GM12878 (cell line): ENCODE measurements at regions not wholly inside any gene's neighbourhood (a gene's known extent, or its start where the extent isn't known, plus 50 kb on each side); places are given as distances from the start of the nearest gene placed in this dataset.

Experiments used
- ATAC-seq: fragments of 200-7000 bp; cut with Tn5 transposase; 3 replicates; pipeline ENCODE4 v1.9.1; 2020; ENCODE audit warnings: mild to moderate bottlenecking, moderate library complexity
- BruUV-seq: library from RNA; stranded (reverse); fragments of 400-500 nt; replicated peaks from 2 replicates; lab custom pipeline; 2021; lab: Mats Ljungman, UMichigan
- CTCF ChIA-PET: fragments of 300-600 bp; sonication (Branson Sonifier 250); formaldehyde crosslinking; extraction: SDS; loops from one replicate; lab custom pipeline; 2021; ENCODE audit warnings: inconsistent platforms; lab: Yijun Ruan, JAX
- POLR2A ChIA-PET: fragments of 350-600 bp; formaldehyde crosslinking; extraction: SDS; loops from one replicate; lab custom pipeline; 2021; ENCODE audit warnings: inconsistent platforms; lab: Charles Lee
- RAD21 ChIA-PET: fragments of 300-600 bp; sonication (Branson Sonifier 250); formaldehyde crosslinking; loops from one replicate; lab custom pipeline; 2023; ENCODE audit warnings: antibody characterized with exemption; ENCODE audit not compliant: unreplicated experiment; lab: Charles Lee
- SMC1A ChIA-PET: fragments of 300-600 bp; sonication (Branson Sonifier 250); formaldehyde crosslinking; loops from one replicate; lab custom pipeline; 2023; ENCODE audit not compliant: unreplicated experiment, uncharacterized antibody; lab: Charles Lee
- DNase-seq: peaks from one replicate; pipeline ENCODE4 v3.0.0-alpha.2; 2011; ENCODE audit warnings: low read depth, low spot score
- FAIRE-seq: peaks from 3 replicates; lab custom pipeline; 2011; peaks lifted over from hg19 to GRCh38; lab: Jason Lieb, UNC
- H2AFZ ChIP-seq: 2 replicates; pipeline ENCODE4 v1.6.0; 2011; ENCODE audit warnings: low read depth, low read length, control low read depth; ENCODE audit not compliant: control insufficient read depth
- H3K27ac ChIP-seq: 2 replicates; pipeline ENCODE4 v1.5.1; 2011; ENCODE audit warnings: control low read depth; ENCODE audit not compliant: control insufficient read depth, insufficient read depth
- H3K27me3 ChIP-seq, 2 experiments: replicated peaks in 1 of 2; 2 replicates each; pipeline versions ENCODE4 v1.6.0 to v1.6.1; 2011; ENCODE audit warnings: low read length in 1 of 2; ENCODE audit not compliant: control insufficient read depth in 2 of 2, insufficient read depth in 2 of 2
- H3K36me3 ChIP-seq, 2 experiments: 2 replicates each; pipeline ENCODE4 v1.5.1; 2011; ENCODE audit warnings: low read length in 1 of 2; ENCODE audit not compliant: control insufficient read depth in 2 of 2, insufficient read depth in 2 of 2
- H3K4me1 ChIP-seq: 2 replicates; pipeline ENCODE4 v1.6.1; 2011; ENCODE audit warnings: mild to moderate bottlenecking, low read length, moderate library complexity, mixed read lengths; ENCODE audit not compliant: control insufficient read depth, insufficient read depth
- H3K4me2 ChIP-seq: 2 replicates; pipeline ENCODE4 v1.6.0; 2011; ENCODE audit warnings: control low read depth; ENCODE audit not compliant: control insufficient read depth, insufficient read depth
- H3K4me3 ChIP-seq: fragments of 200-600 bp; sonication (generic); 2 replicates; pipeline ENCODE4 v1.5.1; 2016
- H3K79me2 ChIP-seq: 2 replicates; pipeline ENCODE4 v1.6.0; 2011; ENCODE audit warnings: low read length; ENCODE audit not compliant: control insufficient read depth, insufficient read depth
- H3K9ac ChIP-seq: 2 replicates; pipeline ENCODE4 v1.8.0; 2011; ENCODE audit warnings: low read length, control low read depth, mixed read lengths; ENCODE audit not compliant: control insufficient read depth, insufficient read depth
- H3K9me3 ChIP-seq: replicated peaks from 3 replicates; pipeline ENCODE4 v1.5.1; 2011; ENCODE audit warnings: mild to moderate bottlenecking, low read length; ENCODE audit not compliant: control insufficient read depth, insufficient read depth
- H4K20me1 ChIP-seq: 2 replicates; pipeline ENCODE4 v1.6.0; 2011; ENCODE audit not compliant: control insufficient read depth, insufficient read depth
- ATF7 ChIP-seq: fragments of 450-650 bp; IDR thresholded peaks from 2 replicates; pipeline ENCODE4 v1.6.1; 2016; ENCODE audit warnings: low read depth, mild to moderate bottlenecking
- BHLHE40 ChIP-seq, 2 experiments: fragments of 450-650 bp in 1 of 2; IDR thresholded peaks; 2 replicates each; pipeline ENCODE4 v1.6.1; 2011 to 2017; ENCODE audit warnings: low read depth in 2 of 2, borderline replicate concordance in 1 of 2, improper control_type of control experiment in 1 of 2, low read length in 1 of 2, mild to moderate bottlenecking in 1 of 2
- MTA2 ChIP-seq: fragments of 450-650 bp; IDR thresholded peaks from 2 replicates; pipeline ENCODE4 v1.6.1; 2016; ENCODE audit warnings: low read depth, mild to moderate bottlenecking, moderate library complexity
- NBN ChIP-seq: fragments of 450-650 bp; IDR thresholded peaks from 2 replicates; pipeline ENCODE4 v1.6.1; 2016
- POLR2AphosphoS2 ChIP-seq: IDR thresholded peaks from 2 replicates; pipeline ENCODE4 v1.6.1; 2011; ENCODE audit warnings: low read depth, mild to moderate bottlenecking, low read length, improper control_type of control experiment, moderate library complexity
- POLR2AphosphoS5 ChIP-seq: IDR thresholded peaks from 2 replicates; pipeline ENCODE4 v1.6.1; 2011; ENCODE audit warnings: mild to moderate bottlenecking, low read length, inconsistent platforms
- RBBP5 ChIP-seq: fragments of 200-600 bp; sonication (generic); conservative IDR thresholded peaks from 2 replicates; pipeline ENCODE4 v1.6.1; 2016
- SMC3 ChIP-seq: IDR thresholded peaks from 2 replicates; pipeline ENCODE4 v1.6.1; 2011; ENCODE audit warnings: low read length, improper control_type of control experiment, borderline replicate concordance
- SUZ12 ChIP-seq: fragments of 200-600 bp; sonication (generic); IDR thresholded peaks from one replicate; pipeline ENCODE4 v1.6.1; 2018; ENCODE audit warnings: antibody characterized with exemption, mild to moderate bottlenecking; ENCODE audit not compliant: unreplicated experiment
- WGBS: methylation state at CpG from one replicate; pipeline ENCODE4 v1.1.6; 2016; ENCODE audit warnings: low lambda C conversion rate; ENCODE audit not compliant: insufficient replicate concordance, insufficient coverage; ENCODE audit errors: missing lambda C conversion rate; 5-methylcytosine and 5-hydroxymethylcytosine counted together
- in situ Hi-C: fragments of 300-500 bp; cut with MboI; formaldehyde crosslinking; loops from 9 replicates; pipeline ENCODE4 v1.14.3; 2018; ENCODE audit warnings: mixed read lengths
- intact Hi-C: fragments of 100-400 bp; cut with micrococcal nuclease; formaldehyde crosslinking; loops from one replicate; pipeline ENCODE4 v1.14.2; 2022; ENCODE audit not compliant: unreplicated experiment

GRCh38 chr13:30121244-30121643 is 186.1 kb downstream of the KATNAL1 start:
- BruUV-seq = no TSS peak
- FAIRE-seq (no peak), DNase-seq (no peak), ATAC-seq (peak; percentile 40)
- H3K36me3 ChIP-seq = no peaks in the 10 kb centered on the region
- H3K27ac ChIP-seq = no peak overlapping the region
- H3K27me3 ChIP-seq = no peaks in the 10 kb centered on the region
- TF ChIP-seq SMC3 = no peak
- TF ChIP-seq RBBP5 = no peak
- TF ChIP-seq ATF7 = no peak
- no peak for TF ChIP-seq BHLHE40 (IDR thresholded peaks at IDR 0.05; ENCODE audit: borderline replicate concordance in 1 of 2, low read depth in 2 of 2, low read length in 1 of 2)
- no peak for TF ChIP-seq SUZ12
- no peak for TF ChIP-seq NBN
- TF ChIP-seq POLR2AphosphoS5 = no peak
- no peak for TF ChIP-seq MTA2
- no peak for TF ChIP-seq POLR2AphosphoS2
- H2AFZ ChIP-seq = no peak overlapping the region
- H3K4me1 ChIP-seq = peaks cover 4% of the 10 kb centered on the region; the same call in 1 of the 2 replicates
- no peak overlapping the region for H3K9ac ChIP-seq
- no peaks in the 10 kb centered on the region for H4K20me1 ChIP-seq
- 23% methylated on average over 2 of the region's 2 CpGs for WGBS
- ChIA-PET SMC1A (interaction anchor here (1.6 to 3.7 kb wide), 3 partner anchors 10 to 211 kb away, joined by 4 to 42 read pairs (median 9); no protein-coding TSS in a partner anchor), CTCF (interaction anchor here (0.6 to 2.9 kb wide), 9 partner anchors 11 to 350 kb away, joined by 3 to 37 read pairs (median 5); no protein-coding TSS in a partner anchor), RAD21 (interaction anchor here (1.0 to 4.4 kb wide), 6 partner anchors 12 to 83 kb away, joined by 3 to 39 read pairs (median 4); no protein-coding TSS in a partner anchor), POLR2A (interaction anchor here (1.6 kb wide), 1 partner anchor 11 kb away, joined by 4 read pairs; no protein-coding TSS in a partner anchor)
- H3K9me3 ChIP-seq = no peaks in the 10 kb centered on the region
- intact Hi-C loops = no loop called here
- H3K79me2 ChIP-seq = no peaks in the 10 kb centered on the region
- H3K4me2 ChIP-seq = no peak overlapping the region
- in situ Hi-C loops = no loop called here
- H3K4me3 ChIP-seq = no peak overlapping the region
